ENCODE measurements at regions not wholly inside any gene's neighbourhood (a gene's known extent, or its start where the extent isn't known, plus 50 kb on each side); places are given as distances from the start of the nearest gene placed in this dataset.
"Not testable (repeated sequence)": the region's sequence is repeated elsewhere in the genome, so short reads cannot be mapped to it uniquely, and the experiment has no call there.

GRCh38 chr5:103981592-103981991 lies 419.0 kb upstream of the NUDT12 start:
- no peak for DNase-seq

- DNase-seq = no peak
Measured at GRCh38 chr5:103973669-103974068, 411.1 kb upstream of the NUDT12 start.

GRCh38 chr5:103966295-103966694 lies 403.7 kb upstream of the NUDT12 start:
- DNase-seq = not testable (repeated sequence)

- no peak for DNase-seq
Measured at GRCh38 chr5:103962023-103962422, 399.4 kb upstream of the NUDT12 start.

GRCh38 chr5:103953601-103954382 lies 391.2 kb upstream of the NUDT12 start:
- no peak for DNase-seq

GRCh38 chr5:103951776-103952175 lies 389.2 kb upstream of the NUDT12 start:
- no peak for DNase-seq

- no peak for DNase-seq
Measured at GRCh38 chr5:103943230-103943629, 380.6 kb upstream of the NUDT12 start.

GRCh38 chr5:103942587-103943186 lies 380.1 kb upstream of the NUDT12 start:
- no peak for DNase-seq

GRCh38 chr5:103941596-103941995 lies 379.0 kb upstream of the NUDT12 start:
- DNase-seq = no peak

- DNase-seq = no peak
Measured at GRCh38 chr5:103938146-103938695, 375.6 kb upstream of the NUDT12 start.

- DNase-seq = no peak
Measured at GRCh38 chr5:103929338-103930013, 366.9 kb upstream of the NUDT12 start.

- DNase-seq = no peak
Measured at GRCh38 chr5:103927739-103928138, 365.1 kb upstream of the NUDT12 start.

- no peak for DNase-seq
Measured at GRCh38 chr5:103923616-103924168, 361.1 kb upstream of the NUDT12 start.

- no peak for DNase-seq
Measured at GRCh38 chr5:103919506-103919905, 356.9 kb upstream of the NUDT12 start.

GRCh38 chr5:103918668-103919367 lies 356.2 kb upstream of the NUDT12 start:
- DNase-seq = no peak

- DNase-seq = no peak
Measured at GRCh38 chr5:103915081-103915480, 352.5 kb upstream of the NUDT12 start.

- no peak for DNase-seq
Measured at GRCh38 chr5:103910786-103911185, 348.2 kb upstream of the NUDT12 start.

- no peak for DNase-seq
Measured at GRCh38 chr5:103910011-103910410, 347.4 kb upstream of the NUDT12 start.

GRCh38 chr5:103909391-103909790 lies 346.8 kb upstream of the NUDT12 start:
- no peak for DNase-seq

- DNase-seq = no peak
Measured at GRCh38 chr5:103908336-103909080, 345.9 kb upstream of the NUDT12 start.

GRCh38 chr5:103907001-103907400 lies 344.4 kb upstream of the NUDT12 start:
- no peak for DNase-seq

GRCh38 chr5:103904651-103905050 lies 342.1 kb upstream of the NUDT12 start:
- DNase-seq = no peak

Data from NCI-H510A treated with DMSO at 0.1 percent for 48 hours (cell line).